Esophagus squamous epithelium (tissue), 4 donors: ENCODE measurements at regions not wholly inside any gene's neighbourhood (a gene's known extent, or its start where the extent isn't known, plus 50 kb on each side); places are given as distances from the start of the nearest gene placed in this dataset.

Source experiments
- POLR2A ChIP-seq, 4 donors: fragments of 450-650 bp; IDR thresholded peaks; one replicate each; pipeline ENCODE4 v1.6.1; 2017; ENCODE audit warnings: antibody characterized with exemption in 4 of 4, mild to moderate bottlenecking in 4 of 4, moderate library complexity in 3 of 4
- TF ChIP-seq, protein P1 (sequence below), 6 experiments: fragments of 450-650 bp in 4 of 6; fragments of 200-600 bp in 2 of 6; sonication (generic) in 2 of 6; IDR thresholded peaks; one replicate each; pipeline ENCODE4 v1.5.1; 2016 to 2019; ENCODE audit warnings: antibody characterized with exemption in 6 of 6, mild to moderate bottlenecking in 4 of 6, moderate library complexity in 4 of 6

DNA sequence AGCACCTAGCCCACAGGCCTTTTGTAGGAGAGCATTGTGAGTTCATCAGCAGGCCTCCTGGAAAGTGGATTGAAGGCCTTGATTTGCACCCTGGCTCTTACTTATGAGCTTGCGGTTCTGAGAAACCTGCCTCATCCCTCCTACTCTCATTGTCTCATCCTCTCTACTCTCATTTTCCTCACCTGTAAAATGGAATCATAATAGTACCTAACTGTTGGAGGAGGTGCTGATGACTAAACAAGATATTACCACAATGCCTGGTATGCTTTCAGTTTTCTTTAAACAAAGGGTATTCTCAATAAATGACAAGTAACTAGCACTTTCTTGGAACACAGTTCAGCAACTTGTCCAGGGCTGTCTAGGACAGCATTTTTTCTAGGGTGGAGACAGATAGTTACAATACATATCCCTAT is 243.1 kb upstream of the MAF start:
- TF ChIP-seq, protein P1, sequence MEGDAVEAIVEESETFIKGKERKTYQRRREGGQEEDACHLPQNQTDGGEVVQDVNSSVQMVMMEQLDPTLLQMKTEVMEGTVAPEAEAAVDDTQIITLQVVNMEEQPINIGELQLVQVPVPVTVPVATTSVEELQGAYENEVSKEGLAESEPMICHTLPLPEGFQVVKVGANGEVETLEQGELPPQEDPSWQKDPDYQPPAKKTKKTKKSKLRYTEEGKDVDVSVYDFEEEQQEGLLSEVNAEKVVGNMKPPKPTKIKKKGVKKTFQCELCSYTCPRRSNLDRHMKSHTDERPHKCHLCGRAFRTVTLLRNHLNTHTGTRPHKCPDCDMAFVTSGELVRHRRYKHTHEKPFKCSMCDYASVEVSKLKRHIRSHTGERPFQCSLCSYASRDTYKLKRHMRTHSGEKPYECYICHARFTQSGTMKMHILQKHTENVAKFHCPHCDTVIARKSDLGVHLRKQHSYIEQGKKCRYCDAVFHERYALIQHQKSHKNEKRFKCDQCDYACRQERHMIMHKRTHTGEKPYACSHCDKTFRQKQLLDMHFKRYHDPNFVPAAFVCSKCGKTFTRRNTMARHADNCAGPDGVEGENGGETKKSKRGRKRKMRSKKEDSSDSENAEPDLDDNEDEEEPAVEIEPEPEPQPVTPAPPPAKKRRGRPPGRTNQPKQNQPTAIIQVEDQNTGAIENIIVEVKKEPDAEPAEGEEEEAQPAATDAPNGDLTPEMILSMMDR (IDR thresholded peaks at IDR 0.05), result no peak
- TF ChIP-seq POLR2A (IDR thresholded peaks at IDR 0.05), result no peak
